Ishikawa (cell line): ENCODE measurements at regions not wholly inside any gene's neighbourhood (a gene's known extent, or its start where the extent isn't known, plus 50 kb on each side); places are given as distances from the start of the nearest gene placed in this dataset.

ENCODE experiments used
- CEBPB ChIP-seq: IDR thresholded peaks from 2 replicates; pipeline ENCODE4 v1.6.1; 2012
- CREB1 ChIP-seq: IDR thresholded peaks from 2 replicates; pipeline ENCODE4 v1.6.1; 2012; ENCODE audit warnings: low read depth
- EGR1 ChIP-seq: IDR thresholded peaks from 2 replicates; pipeline ENCODE4 v1.6.1; 2012
- EP300 ChIP-seq: IDR thresholded peaks from 2 replicates; pipeline ENCODE4 v1.6.1; 2012; ENCODE audit warnings: borderline replicate concordance
- FOXM1 ChIP-seq: IDR thresholded peaks from 2 replicates; pipeline ENCODE4 v1.6.1; 2012; ENCODE audit warnings: low read depth, borderline replicate concordance
- MAX ChIP-seq: IDR thresholded peaks from 2 replicates; pipeline ENCODE4 v1.6.1; 2012
- NFIC ChIP-seq: IDR thresholded peaks from 2 replicates; pipeline ENCODE4 v1.6.1; 2012
- RAD21 ChIP-seq: IDR thresholded peaks from 2 replicates; pipeline ENCODE4 v1.6.1; 2012; ENCODE audit warnings: low read depth
- REST ChIP-seq: IDR thresholded peaks from 2 replicates; pipeline ENCODE4 v1.6.1; 2012; ENCODE audit warnings: low read depth, mild to moderate bottlenecking
- TAF1 ChIP-seq: IDR thresholded peaks from 2 replicates; pipeline ENCODE4 v1.6.1; 2012; ENCODE audit warnings: low read depth, mild to moderate bottlenecking
- TCF12 ChIP-seq: IDR thresholded peaks from 2 replicates; pipeline ENCODE4 v1.6.1; 2012; ENCODE audit warnings: low read depth
- TEAD4 ChIP-seq: IDR thresholded peaks from 2 replicates; pipeline ENCODE4 v1.6.1; 2012
- USF1 ChIP-seq: IDR thresholded peaks from 2 replicates; pipeline ENCODE4 v1.6.1; 2012
- YY1 ChIP-seq: IDR thresholded peaks from 2 replicates; pipeline ENCODE4 v1.6.1; 2012; ENCODE audit warnings: low read depth

GRCh38 chr4:126637706-126638105 lies 995.1 kb upstream of the INTU start:
- TF ChIP-seq REST = no peak
- TF ChIP-seq RAD21 = no peak
- no peak for TF ChIP-seq YY1
- TF ChIP-seq CEBPB = no peak
- TF ChIP-seq EGR1 = no peak
- TF ChIP-seq EP300 = no peak
- TF ChIP-seq MAX = no peak
- TF ChIP-seq FOXM1 = no peak
- TF ChIP-seq USF1 = no peak
- no peak for TF ChIP-seq NFIC
- TF ChIP-seq TCF12 = no peak
- TF ChIP-seq CREB1 = no peak
- no peak for TF ChIP-seq TEAD4
- no peak for TF ChIP-seq TAF1
